Epithelial cell of esophagus (primary cell): ENCODE measurements at regions not wholly inside any gene's neighbourhood (a gene's known extent, or its start where the extent isn't known, plus 50 kb on each side); places are given as distances from the start of the nearest gene placed in this dataset.

Experiments
- DNase-seq: peaks from one replicate; pipeline ENCODE4 v3.0.0; 2010; ENCODE audit warnings: low read depth
- H3K4me3 ChIP-seq: 2 replicates; pipeline ENCODE4 v1.5.1; 2011; ENCODE audit warnings: mild to moderate bottlenecking, low read length, control low read depth
- TF ChIP-seq, protein P1 (sequence below): IDR thresholded peaks from 2 replicates; pipeline ENCODE4 v1.5.1; 2011; ENCODE audit warnings: low read depth, mild to moderate bottlenecking, low read length, control low read depth, inconsistent platforms; ENCODE audit not compliant: insufficient read depth; ENCODE audit errors: missing control alignments

DNA sequence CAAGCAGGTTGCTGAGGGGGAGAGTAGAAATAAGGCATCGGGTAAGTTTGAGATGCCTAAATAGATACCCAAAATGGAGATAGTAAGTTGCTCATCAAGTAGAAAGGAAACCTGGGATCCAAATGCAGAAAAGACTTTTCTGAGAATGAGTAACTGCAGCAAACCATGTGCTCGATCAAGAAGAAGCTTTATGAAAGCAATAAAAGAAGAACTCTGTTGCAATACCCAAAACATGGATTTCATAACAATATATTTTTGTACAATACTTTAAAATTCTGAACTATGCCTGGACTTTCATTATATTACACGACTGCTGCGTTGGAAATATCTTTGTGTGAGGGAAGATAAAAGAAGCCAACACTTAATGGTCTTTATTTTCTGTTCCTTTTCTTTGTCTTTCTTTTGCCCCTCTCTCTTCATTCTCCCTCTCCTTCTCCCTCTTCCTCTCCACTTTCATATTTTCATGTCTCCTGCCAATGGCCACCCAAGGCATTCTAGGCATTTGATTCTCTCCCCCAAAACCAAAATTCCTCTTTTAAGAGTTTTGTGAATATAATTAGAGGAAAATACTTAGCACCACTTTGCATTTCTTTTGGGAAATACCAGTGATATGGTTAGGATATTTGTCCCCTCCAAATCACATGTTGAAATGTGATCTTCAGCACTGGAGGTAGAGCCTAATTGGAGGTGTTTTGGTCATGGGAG lies 257.6 kb downstream of the MREG start:
- no peak for DNase-seq
- TF ChIP-seq, protein P1, sequence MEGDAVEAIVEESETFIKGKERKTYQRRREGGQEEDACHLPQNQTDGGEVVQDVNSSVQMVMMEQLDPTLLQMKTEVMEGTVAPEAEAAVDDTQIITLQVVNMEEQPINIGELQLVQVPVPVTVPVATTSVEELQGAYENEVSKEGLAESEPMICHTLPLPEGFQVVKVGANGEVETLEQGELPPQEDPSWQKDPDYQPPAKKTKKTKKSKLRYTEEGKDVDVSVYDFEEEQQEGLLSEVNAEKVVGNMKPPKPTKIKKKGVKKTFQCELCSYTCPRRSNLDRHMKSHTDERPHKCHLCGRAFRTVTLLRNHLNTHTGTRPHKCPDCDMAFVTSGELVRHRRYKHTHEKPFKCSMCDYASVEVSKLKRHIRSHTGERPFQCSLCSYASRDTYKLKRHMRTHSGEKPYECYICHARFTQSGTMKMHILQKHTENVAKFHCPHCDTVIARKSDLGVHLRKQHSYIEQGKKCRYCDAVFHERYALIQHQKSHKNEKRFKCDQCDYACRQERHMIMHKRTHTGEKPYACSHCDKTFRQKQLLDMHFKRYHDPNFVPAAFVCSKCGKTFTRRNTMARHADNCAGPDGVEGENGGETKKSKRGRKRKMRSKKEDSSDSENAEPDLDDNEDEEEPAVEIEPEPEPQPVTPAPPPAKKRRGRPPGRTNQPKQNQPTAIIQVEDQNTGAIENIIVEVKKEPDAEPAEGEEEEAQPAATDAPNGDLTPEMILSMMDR = no peak
- no peak overlapping the region for H3K4me3 ChIP-seq

DNA sequence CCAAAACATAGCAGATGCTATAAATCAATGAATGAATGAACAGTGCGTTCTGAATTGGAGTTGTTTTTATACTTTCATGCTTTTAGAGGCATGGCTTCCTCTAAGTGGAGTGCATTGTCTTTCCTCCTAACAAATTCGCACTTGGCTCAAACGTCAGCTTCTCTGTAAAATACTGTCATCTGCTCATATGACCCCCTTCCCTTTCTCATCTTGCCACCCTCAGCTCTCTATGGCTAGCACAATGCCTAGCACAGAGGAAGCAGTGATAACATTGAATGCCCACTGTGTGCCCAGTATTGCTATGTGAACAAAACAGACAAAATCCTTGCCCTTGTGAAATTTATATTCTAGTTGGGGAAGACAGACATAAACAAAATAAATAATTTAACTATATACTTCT lies 258.8 kb downstream of the MREG start:
- H3K4me3 ChIP-seq = no peak overlapping the region
- TF ChIP-seq, protein P1 = no peak
- DNase-seq = no peak

DNA sequence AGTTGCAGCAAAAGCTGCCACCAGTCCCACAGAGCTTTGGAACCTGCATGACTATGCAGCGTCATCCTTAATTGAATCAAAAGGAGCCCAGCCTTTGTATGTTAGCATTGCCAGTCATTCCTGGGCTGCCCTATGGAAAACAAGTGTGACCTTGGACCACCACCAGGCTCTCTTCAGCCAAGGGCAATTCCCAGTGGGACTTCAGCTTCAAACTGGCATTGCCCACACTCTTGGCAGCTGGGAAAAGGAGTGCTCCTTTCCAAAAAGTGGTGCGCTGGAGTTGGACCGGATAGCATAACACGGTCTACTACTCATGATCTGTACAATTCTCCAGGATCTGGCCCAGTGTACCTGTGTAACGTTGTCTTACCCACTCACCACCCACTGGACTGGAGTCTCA lies 259.5 kb downstream of the MREG start:
- H3K4me3 ChIP-seq = no peak overlapping the region
- TF ChIP-seq, protein P1 = no peak
- no peak for DNase-seq

DNA sequence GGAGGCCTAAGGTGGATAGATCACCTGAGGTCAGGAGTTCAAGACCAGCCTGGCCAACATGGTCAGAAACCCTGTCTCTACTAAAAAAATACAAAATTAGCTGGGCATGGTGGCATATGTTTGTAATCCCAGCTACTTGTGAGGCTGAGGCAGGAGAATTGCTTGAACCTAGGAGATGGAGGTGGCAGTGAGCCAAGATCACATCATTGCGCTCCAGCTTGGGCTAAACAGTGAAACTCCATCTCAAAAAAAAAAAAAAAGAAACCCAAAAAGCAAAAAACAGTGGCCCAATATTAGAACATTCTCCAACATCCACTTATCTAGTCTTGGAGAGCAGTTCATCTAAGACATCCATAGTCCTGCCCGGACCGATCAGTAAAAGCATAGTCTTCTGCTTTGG lies 260.4 kb downstream of the MREG start:
- no peak overlapping the region for H3K4me3 ChIP-seq
- TF ChIP-seq, protein P1 = no peak
- DNase-seq = no peak

DNA sequence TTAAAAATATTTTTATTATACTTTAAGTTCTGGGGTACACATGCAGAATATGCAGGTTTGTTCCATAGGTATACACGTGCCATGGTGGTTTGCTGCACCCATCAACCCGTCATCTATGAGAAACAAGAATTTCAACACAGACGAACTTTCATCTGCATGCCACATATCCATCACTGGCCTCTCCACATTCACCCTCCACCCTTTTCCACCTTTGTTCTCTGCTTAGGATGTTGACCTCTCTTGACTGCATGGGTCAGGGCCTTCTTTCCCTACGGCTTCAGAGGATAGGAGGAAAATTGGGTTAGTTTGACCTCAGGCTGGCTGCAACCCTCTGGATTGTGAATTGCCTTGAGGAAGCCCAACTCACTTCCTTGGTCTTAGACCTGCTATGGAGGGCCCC lies 260.9 kb downstream of the MREG start:
- DNase-seq = no peak
- TF ChIP-seq, protein P1 = no peak
- H3K4me3 ChIP-seq = no peak overlapping the region

DNA sequence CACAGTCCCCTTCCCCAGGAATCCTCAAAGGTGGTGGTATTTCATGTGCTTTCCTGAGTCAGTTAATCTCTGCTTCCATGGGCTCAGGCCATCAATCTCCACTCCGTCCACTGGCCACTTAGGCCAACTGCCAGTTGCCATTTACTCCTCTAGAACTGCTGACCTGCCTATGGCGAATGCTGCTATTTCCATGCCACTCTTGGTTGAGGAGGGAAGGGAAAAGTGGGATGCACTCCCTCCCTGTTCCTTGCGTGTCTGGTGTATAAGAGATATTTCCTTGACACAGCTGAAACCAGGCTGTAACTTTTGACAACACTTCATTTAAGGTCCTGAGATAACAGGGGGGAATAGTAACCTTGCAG lies 261.5 kb downstream of the MREG start:
- TF ChIP-seq, protein P1 = no peak
- no peak for DNase-seq
- no peak overlapping the region for H3K4me3 ChIP-seq
